ENCODE measurements at regions not wholly inside any gene's neighbourhood (a gene's known extent, or its start where the extent isn't known, plus 50 kb on each side); places are given as distances from the start of the nearest gene placed in this dataset.

DNA sequence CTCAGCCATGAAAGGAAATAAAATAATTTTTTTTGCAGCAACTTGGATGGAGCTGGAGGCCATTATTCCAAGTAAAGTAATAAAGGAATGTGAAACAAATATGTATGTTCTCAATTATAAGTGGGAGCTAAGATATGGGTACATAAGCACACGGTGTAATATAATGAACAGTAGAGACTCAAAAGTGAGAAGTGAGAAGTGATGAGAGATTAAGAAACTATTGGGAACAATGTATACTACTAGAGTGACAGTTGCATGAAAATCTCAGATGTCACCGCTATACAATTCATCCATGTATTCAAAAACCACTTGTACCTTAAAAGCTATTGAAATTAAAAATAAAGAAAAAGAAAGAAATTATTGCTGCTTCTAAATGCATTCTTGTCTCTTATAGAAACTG lies 182.9 kb upstream of the TACR3 start:
- in situ Hi-C loops (cut with MboI) (no loop called here), intact Hi-C loops (cut with micrococcal nuclease) (no loop called here)
- Histone ChIP-seq H3K9ac (ENCODE audit: insufficient read depth in 1 of 2, low read depth in 2 of 2, low read length in 2 of 2) (no peak overlapping the region), H3K4me2 (ENCODE audit: insufficient read depth, low read length) (no peak overlapping the region), H3K9me3 (replicated peaks; ENCODE audit: control insufficient read depth, insufficient read depth, low read depth, low read length) (peaks cover 2% of the 10 kb centered on the region; the same call in 1 of the 2 replicates), H3K36me3 (ENCODE audit: control insufficient read depth, insufficient read depth, low read length) (no peaks in the 10 kb centered on the region), H3K27me3 (ENCODE audit: control insufficient read depth in 2 of 2, insufficient read depth in 2 of 2, low read length in 2 of 2) (no peaks in the 10 kb centered on the region), H3K9me1 (ENCODE audit: control insufficient read depth, insufficient read depth, low read length) (no peaks in the 10 kb centered on the region), H3K4me1 (replicated peaks in 1 of 2; ENCODE audit: control insufficient read depth in 2 of 2, insufficient read depth in 2 of 2, low read length in 2 of 2) (no peaks in the 10 kb centered on the region), H3K27ac (ENCODE audit: extremely low read depth, low read depth, low read length) (no peak overlapping the region), H3K4me3 (no peak overlapping the region), H4K20me1 (replicated peaks; ENCODE audit: control insufficient read depth, insufficient read depth, low read length) (no peaks in the 10 kb centered on the region), H2AFZ (ENCODE audit: low read depth, low read length) (no peak overlapping the region), H3K79me2 (ENCODE audit: control insufficient read depth, insufficient read depth, low read length) (no peaks in the 10 kb centered on the region)
- ATAC-seq (no peak), DNase-seq (ENCODE audit: extremely low read depth in 1 of 4, low spot score in 3 of 4) (no peak), FAIRE-seq (no peak)
- TF ChIP-seq ILK (tag; IDR thresholded peaks at IDR 0.05; ENCODE audit: borderline replicate concordance, low read depth) (no peak), ATF7 (IDR thresholded peaks at IDR 0.05) (no peak), CBX5 (IDR thresholded peaks at IDR 0.05; ENCODE audit: borderline replicate concordance, low read depth) (no peak), HMG20B (CRISPR knock-in tag; IDR thresholded peaks at IDR 0.05) (no peak), ZNF311 (CRISPR knock-in tag; IDR thresholded peaks at IDR 0.05) (no peak), HDGF (IDR thresholded peaks at IDR 0.05) (no peak), ZNF830 (CRISPR knock-in tag; IDR thresholded peaks at IDR 0.05) (no peak), CHD2 (IDR thresholded peaks at IDR 0.05; ENCODE audit: low read depth, low read length) (no peak), POLR3G (IDR thresholded peaks at IDR 0.05; ENCODE audit: extremely low read depth, insufficient read length, insufficient replicate concordance) (no peak), OTX1 (CRISPR knock-in tag; IDR thresholded peaks at IDR 0.05) (no peak), BRD9 (IDR thresholded peaks at IDR 0.05; ENCODE audit: low read depth, partially characterized antibody) (no peak)
- TF ChIP-seq, protein P1, sequence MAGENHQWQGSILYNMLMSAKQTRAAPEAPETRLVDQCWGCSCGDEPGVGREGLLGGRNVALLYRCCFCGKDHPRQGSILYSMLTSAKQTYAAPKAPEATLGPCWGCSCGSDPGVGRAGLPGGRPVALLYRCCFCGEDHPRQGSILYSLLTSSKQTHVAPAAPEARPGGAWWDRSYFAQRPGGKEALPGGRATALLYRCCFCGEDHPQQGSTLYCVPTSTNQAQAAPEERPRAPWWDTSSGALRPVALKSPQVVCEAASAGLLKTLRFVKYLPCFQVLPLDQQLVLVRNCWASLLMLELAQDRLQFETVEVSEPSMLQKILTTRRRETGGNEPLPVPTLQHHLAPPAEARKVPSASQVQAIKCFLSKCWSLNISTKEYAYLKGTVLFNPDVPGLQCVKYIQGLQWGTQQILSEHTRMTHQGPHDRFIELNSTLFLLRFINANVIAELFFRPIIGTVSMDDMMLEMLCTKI (IDR thresholded peaks at IDR 0.05; ENCODE audit: partially characterized antibody): no peak
- TF ChIP-seq, protein P2, sequence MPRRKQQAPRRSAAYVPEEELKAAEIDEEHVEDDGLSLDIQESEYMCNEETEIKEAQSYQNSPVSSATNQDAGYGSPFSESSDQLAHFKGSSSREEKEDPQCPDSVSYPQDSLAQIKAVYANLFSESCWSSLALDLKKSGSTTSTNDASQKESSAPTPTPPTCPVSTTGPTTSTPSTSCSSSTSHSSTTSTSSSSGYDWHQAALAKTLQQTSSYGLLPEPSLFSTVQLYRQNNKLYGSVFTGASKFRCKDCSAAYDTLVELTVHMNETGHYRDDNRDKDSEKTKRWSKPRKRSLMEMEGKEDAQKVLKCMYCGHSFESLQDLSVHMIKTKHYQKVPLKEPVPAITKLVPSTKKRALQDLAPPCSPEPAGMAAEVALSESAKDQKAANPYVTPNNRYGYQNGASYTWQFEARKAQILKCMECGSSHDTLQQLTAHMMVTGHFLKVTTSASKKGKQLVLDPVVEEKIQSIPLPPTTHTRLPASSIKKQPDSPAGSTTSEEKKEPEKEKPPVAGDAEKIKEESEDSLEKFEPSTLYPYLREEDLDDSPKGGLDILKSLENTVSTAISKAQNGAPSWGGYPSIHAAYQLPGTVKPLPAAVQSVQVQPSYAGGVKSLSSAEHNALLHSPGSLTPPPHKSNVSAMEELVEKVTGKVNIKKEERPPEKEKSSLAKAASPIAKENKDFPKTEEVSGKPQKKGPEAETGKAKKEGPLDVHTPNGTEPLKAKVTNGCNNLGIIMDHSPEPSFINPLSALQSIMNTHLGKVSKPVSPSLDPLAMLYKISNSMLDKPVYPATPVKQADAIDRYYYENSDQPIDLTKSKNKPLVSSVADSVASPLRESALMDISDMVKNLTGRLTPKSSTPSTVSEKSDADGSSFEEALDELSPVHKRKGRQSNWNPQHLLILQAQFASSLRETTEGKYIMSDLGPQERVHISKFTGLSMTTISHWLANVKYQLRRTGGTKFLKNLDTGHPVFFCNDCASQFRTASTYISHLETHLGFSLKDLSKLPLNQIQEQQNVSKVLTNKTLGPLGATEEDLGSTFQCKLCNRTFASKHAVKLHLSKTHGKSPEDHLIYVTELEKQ (CRISPR knock-in tag; IDR thresholded peaks at IDR 0.05): no peak
- no TSS peak for BruUV-seq (replicated peaks)
- POLR2A ChIA-PET: no interaction called here
- WGBS (ENCODE audit: insufficient coverage, low coverage, missing lambda C conversion rate): 3% methylated on average over 2 of the region's 2 CpGs
- CTCF ChIA-PET (ENCODE audit: low intra/inter-chr PET ratio): no interaction called here
